CD4-positive, CD25-positive, alpha-beta regulatory T cell (primary cell): ENCODE measurements at regions not wholly inside any gene's neighbourhood (a gene's known extent, or its start where the extent isn't known, plus 50 kb on each side); places are given as distances from the start of the nearest gene placed in this dataset.

Experiments
- ATAC-seq, 2 donors: fragments of 150-1000 bp; cut with Tn5 transposase; one replicate each; pipeline ENCODE4 v1.10.0; 2021; ENCODE audit warnings: low read depth in 2 of 2, moderate number of reproducible peaks in 2 of 2, moderate library complexity in 1 of 2
- DNase-seq, 3 donors: peaks; one replicate each; pipeline versions ENCODE4 v3.0.0 to v3.0.0-alpha.2; 2012 to 2022; ENCODE audit warnings: mixed read lengths in 1 of 3
- H3K27ac ChIP-seq: one replicate; pipeline ENCODE4 v1.7.0; 2013; ENCODE audit warnings: mild to moderate bottlenecking, low read length; ENCODE audit not compliant: insufficient read depth, poor library complexity, severe bottlenecking
- H3K27me3 ChIP-seq: one replicate; pipeline ENCODE4 v1.7.0; 2013; ENCODE audit warnings: low read length; ENCODE audit not compliant: control insufficient read depth, insufficient read depth
- H3K36me3 ChIP-seq: one replicate; pipeline ENCODE4 v1.7.0; 2013; ENCODE audit warnings: mild to moderate bottlenecking, low read length, moderate library complexity; ENCODE audit not compliant: control insufficient read depth, insufficient read depth
- H3K4me1 ChIP-seq: 2 replicates; pipeline ENCODE4 v1.7.0; 2013; ENCODE audit warnings: mild to moderate bottlenecking, low read length; ENCODE audit not compliant: insufficient read depth, control insufficient read depth, poor library complexity, severe bottlenecking
- H3K4me3 ChIP-seq: one replicate; pipeline ENCODE4 v1.7.0; 2013; ENCODE audit warnings: low read depth, mild to moderate bottlenecking, low read length, moderate library complexity
- H3K9me3 ChIP-seq, 2 experiments: 1 replicate in 1 of 2; 2 replicates in 1 of 2; pipeline ENCODE4 v1.7.0; 2013; ENCODE audit warnings: low read length in 2 of 2, mild to moderate bottlenecking in 1 of 2, moderate library complexity in 1 of 2; ENCODE audit not compliant: control insufficient read depth in 2 of 2
- H3K27ac Mint-ChIP-seq, 3 donors: one replicate each; pipeline ENCODE4 v1.8.0; 2020 to 2022; ENCODE audit warnings: mild to moderate bottlenecking in 3 of 3, mixed read lengths in 3 of 3, moderate library complexity in 2 of 3
- H3K27me3 Mint-ChIP-seq: one replicate; pipeline ENCODE4 v1.8.0; 2022; ENCODE audit warnings: mild to moderate bottlenecking, mixed read lengths
- H3K36me3 Mint-ChIP-seq: one replicate; pipeline ENCODE4 v1.8.0; 2020; ENCODE audit warnings: mixed read lengths
- H3K4me1 Mint-ChIP-seq, 4 donors: one replicate each; pipeline ENCODE4 v1.8.0; 2020 to 2022; ENCODE audit warnings: mixed read lengths in 4 of 4, mild to moderate bottlenecking in 1 of 4
- H3K4me3 Mint-ChIP-seq, 4 donors: one replicate each; pipeline ENCODE4 v1.8.0; 2020 to 2022; ENCODE audit warnings: mild to moderate bottlenecking in 4 of 4, mixed read lengths in 4 of 4, moderate library complexity in 3 of 4
- H3K9me3 Mint-ChIP-seq, 7 donors: one replicate each; pipeline ENCODE4 v1.8.0; 2020 to 2022; ENCODE audit warnings: mixed read lengths in 7 of 7, mild to moderate bottlenecking in 3 of 7, moderate library complexity in 2 of 7

DNA sequence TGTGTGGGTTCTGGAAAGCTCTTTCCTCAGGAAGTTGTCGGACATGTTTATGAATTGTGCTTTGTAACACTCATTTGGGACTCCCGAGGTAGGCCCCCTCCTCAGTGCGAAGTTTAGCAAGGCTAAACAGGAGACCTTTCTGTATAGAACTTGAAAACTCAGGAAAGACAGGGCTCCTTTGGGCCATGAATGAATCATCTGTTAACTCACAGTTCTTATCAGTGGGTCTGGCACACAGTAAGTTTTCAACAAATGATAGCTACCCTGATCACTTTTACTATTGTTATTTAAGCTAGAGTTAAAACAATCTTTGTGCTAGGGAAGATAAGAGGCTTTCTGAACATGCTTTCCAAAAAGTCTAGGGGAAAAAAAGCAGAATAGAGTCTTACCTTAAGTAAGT is 430.5 kb upstream of the ETAA1 start:
- H3K36me3 ChIP-seq = no peaks in the 10 kb centered on the region
- H3K4me1 ChIP-seq = no peaks in the 10 kb centered on the region
- ATAC-seq (no peak), DNase-seq (no peak)
- Mint-ChIP-seq H3K27me3 (no peaks in the 10 kb centered on the region), H3K4me1 (no peaks in the 10 kb centered on the region), H3K4me3 (no peak overlapping the region), H3K36me3 (no peaks in the 10 kb centered on the region), H3K9me3 (peaks cover 0 to 4% (median 0%) of the 10 kb centered on the region in 7 donors), H3K27ac (no peak overlapping the region)
- no peaks in the 10 kb centered on the region for H3K9me3 ChIP-seq
- no peak overlapping the region for H3K27ac ChIP-seq
- H3K4me3 ChIP-seq = no peak overlapping the region
- H3K27me3 ChIP-seq = no peaks in the 10 kb centered on the region

DNA sequence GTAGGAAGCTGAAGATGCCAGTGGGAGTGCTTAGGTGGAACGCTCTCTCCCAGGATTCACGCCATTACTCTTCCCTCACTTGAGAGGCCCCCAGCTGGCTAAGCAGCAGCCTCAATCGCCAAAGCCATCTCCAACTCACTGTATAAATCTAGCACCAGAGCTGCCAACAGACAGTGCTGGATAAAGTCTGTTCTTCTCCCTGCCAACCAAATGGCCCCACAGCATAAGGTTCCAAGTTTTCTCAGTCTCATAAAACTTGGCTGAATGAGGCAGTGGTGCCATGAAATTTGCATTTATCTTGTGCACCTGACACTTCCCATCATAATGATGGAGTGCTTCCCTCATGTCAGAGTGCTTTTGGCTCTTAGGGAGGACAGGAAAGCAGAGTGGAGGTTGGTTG is 428.2 kb upstream of the ETAA1 start:
- H3K36me3 ChIP-seq = no peaks in the 10 kb centered on the region
- Mint-ChIP-seq H3K4me3 (no peak overlapping the region), H3K9me3 (peaks cover 0 to 9% (median 2%) of the 10 kb centered on the region in 7 donors), H3K4me1 (no peaks in the 10 kb centered on the region), H3K27me3 (no peaks in the 10 kb centered on the region), H3K27ac (no peak overlapping the region), H3K36me3 (no peaks in the 10 kb centered on the region)
- no peak overlapping the region for H3K4me3 ChIP-seq
- no peaks in the 10 kb centered on the region for H3K9me3 ChIP-seq
- DNase-seq = no peak
- no peak overlapping the region for H3K27ac ChIP-seq
- ATAC-seq = no peak
- no peaks in the 10 kb centered on the region for H3K27me3 ChIP-seq
- H3K4me1 ChIP-seq = no peaks in the 10 kb centered on the region

- H3K27ac ChIP-seq = no peak overlapping the region
- no peak for DNase-seq
These were observed 416.1 kb upstream of the ETAA1 start for GRCh38 chr2:66981074-66981473.

GRCh38 chr2:66982766-66983165 is 414.4 kb upstream of the ETAA1 start:
- Mint-ChIP-seq H3K27ac (no peak overlapping the region), H3K36me3 (no peaks in the 10 kb centered on the region)
- no peaks in the 10 kb centered on the region for H3K4me1 ChIP-seq

More at GRCh38 chr2:66981074-66981473, 416.1 kb upstream of the ETAA1 start:
- no peak overlapping the region for H3K27ac Mint-ChIP-seq
- ATAC-seq = no peak
- Histone ChIP-seq H3K4me3 (no peak overlapping the region), H3K27me3 (no peaks in the 10 kb centered on the region), H3K9me3 (no peaks in the 10 kb centered on the region), H3K36me3 (no peaks in the 10 kb centered on the region), H3K4me1 (no peaks in the 10 kb centered on the region)
- no peaks in the 10 kb centered on the region for H3K4me1 Mint-ChIP-seq
- H3K9me3 Mint-ChIP-seq = peaks cover 0 to 4% (median 2%) of the 10 kb centered on the region in 7 donors
- no peaks in the 10 kb centered on the region for H3K27me3 Mint-ChIP-seq
- no peaks in the 10 kb centered on the region for H3K36me3 Mint-ChIP-seq
- no peak overlapping the region for H3K4me3 Mint-ChIP-seq

DNA sequence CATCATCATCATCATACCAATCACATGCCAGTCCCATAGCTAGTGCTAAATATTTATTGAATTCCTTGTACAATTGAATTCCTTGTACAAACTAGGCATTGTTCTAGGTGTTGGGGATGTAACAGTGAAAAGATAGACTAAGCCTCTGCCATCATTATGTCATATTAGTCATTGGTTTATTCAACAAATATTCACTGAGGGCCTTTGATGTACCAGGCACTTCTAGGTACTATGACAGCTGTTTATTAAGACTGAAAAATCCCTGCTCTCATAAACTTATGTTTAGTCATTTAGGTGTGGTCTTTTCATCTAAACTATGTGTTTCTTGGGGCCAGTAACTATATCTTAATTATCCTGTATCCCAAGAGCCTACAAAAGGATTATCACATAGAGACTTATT is 412.3 kb upstream of the ETAA1 start:
- Histone ChIP-seq H3K4me3 (no peak overlapping the region), H3K27me3 (no peaks in the 10 kb centered on the region), H3K36me3 (no peaks in the 10 kb centered on the region), H3K27ac (no peak overlapping the region), H3K4me1 (no peaks in the 10 kb centered on the region), H3K9me3 (no peaks in the 10 kb centered on the region)
- no peak for ATAC-seq
- DNase-seq = no peak
- H3K9me3 Mint-ChIP-seq = peaks cover 0 to 13% (median 3%) of the 10 kb centered on the region in 7 donors
- H3K27ac Mint-ChIP-seq = no peak overlapping the region
- H3K27me3 Mint-ChIP-seq = no peaks in the 10 kb centered on the region
- H3K36me3 Mint-ChIP-seq = no peaks in the 10 kb centered on the region
- H3K4me3 Mint-ChIP-seq = no peak overlapping the region
- no peaks in the 10 kb centered on the region for H3K4me1 Mint-ChIP-seq

More at GRCh38 chr2:66982766-66983165, 414.4 kb upstream of the ETAA1 start:
- H3K36me3 ChIP-seq = no peaks in the 10 kb centered on the region
- H3K27me3 ChIP-seq = no peaks in the 10 kb centered on the region
- Mint-ChIP-seq H3K4me3 (no peak overlapping the region), H3K4me1 (no peaks in the 10 kb centered on the region), H3K9me3 (peaks cover 0 to 5% (median 4%) of the 10 kb centered on the region in 7 donors), H3K27me3 (no peaks in the 10 kb centered on the region)
- ATAC-seq = no peak
- H3K4me3 ChIP-seq = no peak overlapping the region
- H3K9me3 ChIP-seq = no peaks in the 10 kb centered on the region
- no peak overlapping the region for H3K27ac ChIP-seq
- DNase-seq = no peak

DNA sequence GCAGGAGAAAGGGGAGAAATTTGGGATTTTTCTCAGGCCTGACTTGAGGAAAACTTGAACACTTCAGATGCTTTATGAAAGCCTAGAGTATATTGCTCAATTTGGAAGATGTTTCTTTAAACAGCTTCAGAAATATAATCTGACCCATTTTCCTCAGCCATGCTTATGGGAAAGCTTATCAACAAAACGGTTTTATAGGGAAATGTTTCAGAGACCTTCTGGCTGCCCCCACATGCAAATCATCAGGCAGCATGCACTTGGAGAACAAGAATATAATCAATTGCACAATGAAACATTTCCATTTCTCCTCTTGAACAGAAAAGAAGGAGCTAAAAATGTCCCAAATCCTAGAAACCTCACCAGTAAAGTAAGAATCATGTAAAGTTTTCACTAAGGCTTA is 411.2 kb upstream of the ETAA1 start:
- Mint-ChIP-seq H3K36me3 (no peaks in the 10 kb centered on the region), H3K27me3 (no peaks in the 10 kb centered on the region), H3K9me3 (peaks cover 0 to 13% (median 2%) of the 10 kb centered on the region in 7 donors), H3K4me3 (no peak overlapping the region), H3K4me1 (no peaks in the 10 kb centered on the region), H3K27ac (no peak overlapping the region)
- H3K4me1 ChIP-seq = no peaks in the 10 kb centered on the region
- no peaks in the 10 kb centered on the region for H3K9me3 ChIP-seq
- no peaks in the 10 kb centered on the region for H3K27me3 ChIP-seq
- no peaks in the 10 kb centered on the region for H3K36me3 ChIP-seq
- H3K4me3 ChIP-seq = no peak overlapping the region
- ATAC-seq = no peak
- no peak for DNase-seq
- H3K27ac ChIP-seq = no peak overlapping the region

GRCh38 chr2:66987733-66988132 is 409.4 kb upstream of the ETAA1 start:
- H3K36me3 Mint-ChIP-seq = no peaks in the 10 kb centered on the region
- no peak for DNase-seq
- Histone ChIP-seq H3K9me3 (no peaks in the 10 kb centered on the region), H3K27me3 (no peaks in the 10 kb centered on the region), H3K4me3 (no peak overlapping the region), H3K27ac (no peak overlapping the region), H3K36me3 (no peaks in the 10 kb centered on the region), H3K4me1 (no peaks in the 10 kb centered on the region)
- no peaks in the 10 kb centered on the region for H3K27me3 Mint-ChIP-seq
- ATAC-seq = no peak
- H3K9me3 Mint-ChIP-seq = peaks cover 0 to 13% (median 2%) of the 10 kb centered on the region in 7 donors
- H3K27ac Mint-ChIP-seq = no peak overlapping the region
- H3K4me1 Mint-ChIP-seq = no peaks in the 10 kb centered on the region
- H3K4me3 Mint-ChIP-seq = no peak overlapping the region

DNA sequence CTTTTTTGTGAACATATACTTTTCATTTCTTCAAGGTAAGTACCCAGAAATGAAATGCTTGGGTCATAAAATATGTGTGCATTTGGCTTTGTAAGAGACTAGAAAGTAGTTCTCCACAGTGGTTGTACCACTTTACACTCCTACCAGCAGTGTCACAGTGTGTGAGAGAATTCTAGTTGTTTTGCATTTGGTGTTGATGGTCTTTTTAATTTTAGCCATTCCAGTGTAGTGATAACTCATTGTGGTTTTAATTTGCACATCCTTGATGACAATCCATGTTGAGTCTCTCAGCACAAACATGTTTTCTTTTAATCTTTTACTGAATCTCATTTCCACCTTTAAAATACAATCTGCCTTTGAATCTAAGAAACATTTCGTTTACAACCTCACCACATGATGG is 402.5 kb upstream of the ETAA1 start:
- Histone ChIP-seq H3K4me1 (no peaks in the 10 kb centered on the region), H3K27me3 (no peaks in the 10 kb centered on the region), H3K36me3 (no peaks in the 10 kb centered on the region), H3K4me3 (no peak overlapping the region), H3K9me3 (no peaks in the 10 kb centered on the region), H3K27ac (no peak overlapping the region)
- H3K4me1 Mint-ChIP-seq = no peaks in the 10 kb centered on the region
- H3K4me3 Mint-ChIP-seq = no peak overlapping the region
- DNase-seq (no peak), ATAC-seq (no peak)
- H3K9me3 Mint-ChIP-seq = peaks cover 0 to 8% (median 2%) of the 10 kb centered on the region in 7 donors
- H3K36me3 Mint-ChIP-seq = no peaks in the 10 kb centered on the region
- H3K27ac Mint-ChIP-seq = no peak overlapping the region
- no peaks in the 10 kb centered on the region for H3K27me3 Mint-ChIP-seq
